ENCODE measurements at regions not wholly inside any gene's neighbourhood (a gene's known extent, or its start where the extent isn't known, plus 50 kb on each side); places are given as distances from the start of the nearest gene placed in this dataset.
"Not testable (repeated sequence)": the region's sequence is repeated elsewhere in the genome, so short reads cannot be mapped to it uniquely, and the experiment has no call there.

GRCh38 chr5:33080287-33080686 is 360.5 kb upstream of the TARS1 start:
- H3K27ac ChIP-seq = no peak overlapping the region
- no peak for TF ChIP-seq CTCF (conservative IDR thresholded peaks at IDR 0.05)

- no peak for TF ChIP-seq CTCF (conservative IDR thresholded peaks at IDR 0.05)
- H3K27ac ChIP-seq = no peak overlapping the region
These were observed 352.6 kb upstream of the TARS1 start for GRCh38 chr5:33088176-33088575.

- no peak for TF ChIP-seq CTCF (conservative IDR thresholded peaks at IDR 0.05)
- no peak overlapping the region for H3K27ac ChIP-seq
These were observed 349.0 kb upstream of the TARS1 start for GRCh38 chr5:33091571-33092363.

GRCh38 chr5:33092719-33093118 is 348.0 kb upstream of the TARS1 start:
- no peak overlapping the region for H3K27ac ChIP-seq
- TF ChIP-seq CTCF (conservative IDR thresholded peaks at IDR 0.05) = no peak

GRCh38 chr5:33102551-33102950 is 338.2 kb upstream of the TARS1 start:
- no peak overlapping the region for H3K27ac ChIP-seq
- no peak for TF ChIP-seq CTCF (conservative IDR thresholded peaks at IDR 0.05)

- H3K27ac ChIP-seq = no peak overlapping the region
- TF ChIP-seq CTCF (conservative IDR thresholded peaks at IDR 0.05) = no peak
These were observed 335.2 kb upstream of the TARS1 start for GRCh38 chr5:33105521-33105941.

- H3K27ac ChIP-seq = not testable (repeated sequence)
These were observed 330.3 kb upstream of the TARS1 start for GRCh38 chr5:33110496-33110895.

GRCh38 chr5:33114361-33114760 is 326.4 kb upstream of the TARS1 start:
- no peak overlapping the region for H3K27ac ChIP-seq
- no peak for TF ChIP-seq CTCF (conservative IDR thresholded peaks at IDR 0.05)

All from VCaP (cell line).